NCI-H1930 (cell line): ENCODE measurements at regions not wholly inside any gene's neighbourhood (a gene's known extent, or its start where the extent isn't known, plus 50 kb on each side); places are given as distances from the start of the nearest gene placed in this dataset.

ENCODE experiments used
- DNase-seq, 2 experiments: peaks; one replicate each; lab custom pipeline; 2025; lab: John Stamatoyannopoulos, UW

- no peak for DNase-seq
Measured at GRCh38 chr11:115965767-115966504, 461.7 kb upstream of the CADM1 start.

- DNase-seq: no peak
Measured at GRCh38 chr11:115964091-115964490, 459.9 kb upstream of the CADM1 start.

- no peak for DNase-seq
Measured at GRCh38 chr11:115963156-115963555, 458.9 kb upstream of the CADM1 start.

- no peak for DNase-seq
Measured at GRCh38 chr11:115961159-115962003, 457.2 kb upstream of the CADM1 start.

GRCh38 chr11:115959081-115959486 lies 454.9 kb upstream of the CADM1 start:
- DNase-seq: no peak

- no peak for DNase-seq
Measured at GRCh38 chr11:115958089-115959000, 454.1 kb upstream of the CADM1 start.

- DNase-seq: no peak
Measured at GRCh38 chr11:115955803-115956202, 451.6 kb upstream of the CADM1 start.

GRCh38 chr11:115950660-115951059 lies 446.4 kb upstream of the CADM1 start:
- DNase-seq: no peak

- DNase-seq: no peak
Measured at GRCh38 chr11:115944596-115944995, 440.4 kb upstream of the CADM1 start.

- DNase-seq: no peak
Measured at GRCh38 chr11:115942011-115942410, 437.8 kb upstream of the CADM1 start.

GRCh38 chr11:115941481-115941993 lies 437.3 kb upstream of the CADM1 start:
- DNase-seq: no peak

GRCh38 chr11:115941044-115941443 lies 436.8 kb upstream of the CADM1 start:
- DNase-seq: no peak

- DNase-seq: no peak
Measured at GRCh38 chr11:115939731-115940421, 435.7 kb upstream of the CADM1 start.

GRCh38 chr11:115939104-115939730 lies 435.0 kb upstream of the CADM1 start:
- no peak for DNase-seq

GRCh38 chr11:115933564-115933963 lies 429.3 kb upstream of the CADM1 start:
- no peak for DNase-seq

- DNase-seq: no peak
Measured at GRCh38 chr11:115931548-115932083, 427.4 kb upstream of the CADM1 start.

GRCh38 chr11:115930886-115931547 lies 426.8 kb upstream of the CADM1 start:
- no peak for DNase-seq

GRCh38 chr11:115930291-115930690 lies 426.1 kb upstream of the CADM1 start:
- no peak for DNase-seq

- DNase-seq: no peak
Measured at GRCh38 chr11:115929618-115930129, 425.5 kb upstream of the CADM1 start.

- no peak for DNase-seq
Measured at GRCh38 chr11:115928811-115929210, 424.6 kb upstream of the CADM1 start.
